HG03108 (cell line): ENCODE measurements at regions not wholly inside any gene's neighbourhood (a gene's known extent, or its start where the extent isn't known, plus 50 kb on each side); places are given as distances from the start of the nearest gene placed in this dataset.
"Not testable (repeated sequence)": the region's sequence is repeated elsewhere in the genome, so short reads cannot be mapped to it uniquely, and the experiment has no call there.

Experiments
- ATAC-seq: cut with Tn5 transposase; IDR thresholded peaks from one replicate; pipeline ENCODE4 v1.9.1; 2021; ENCODE audit warnings: moderate library complexity; ENCODE audit not compliant: unreplicated experiment

GRCh38 chr9:129459547-129460322, 161.2 kb downstream of the C9orf50 start:
- no peak for ATAC-seq

DNA sequence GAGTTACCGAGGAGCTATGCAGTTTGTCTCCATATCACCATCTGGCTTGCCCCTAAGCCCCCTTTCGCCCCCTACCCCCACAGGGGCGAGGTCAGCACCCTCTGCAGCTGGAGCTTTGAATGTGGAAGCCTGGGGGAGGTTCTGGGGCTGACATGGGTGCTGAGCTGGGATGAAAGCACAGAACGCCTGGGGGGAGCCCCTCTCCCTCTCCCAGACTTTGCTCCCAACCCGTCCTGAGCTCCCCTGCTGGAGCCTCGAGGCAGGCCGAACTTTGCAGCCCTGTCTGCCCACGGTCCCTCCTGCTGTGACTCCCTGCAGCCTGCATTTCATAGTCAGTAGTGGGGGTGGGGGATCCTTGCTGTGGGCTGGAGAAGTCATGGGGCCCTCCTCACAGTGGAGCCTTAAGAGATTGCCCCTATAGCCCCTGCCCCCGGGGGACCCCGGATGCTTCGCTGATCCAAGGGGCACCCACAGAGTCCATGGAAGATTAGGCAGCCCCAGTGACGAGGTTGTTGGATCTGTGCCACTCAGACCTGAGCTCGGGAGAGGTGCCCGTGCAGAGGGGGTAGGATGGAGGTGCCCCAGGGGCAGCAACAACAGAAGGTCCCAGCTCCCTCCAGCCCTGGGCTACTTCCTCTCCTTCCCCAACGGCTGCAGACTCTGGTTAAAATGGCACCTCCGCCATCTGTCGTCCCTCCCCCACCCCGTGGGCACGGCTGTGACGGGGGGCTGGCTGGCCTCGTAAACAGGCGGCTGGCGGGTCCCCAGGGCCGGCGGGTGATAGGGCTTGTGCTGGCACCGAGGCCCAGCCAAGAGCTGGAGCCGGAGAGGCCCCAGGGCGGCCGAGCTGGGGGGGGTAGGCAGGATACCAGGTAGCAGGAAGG, 162.0 kb downstream of the C9orf50 start:
- no peak for ATAC-seq

- ATAC-seq = peak; percentile 41
Observed at GRCh38 chr9:129458155-129458661, 162.7 kb downstream of the C9orf50 start.

DNA sequence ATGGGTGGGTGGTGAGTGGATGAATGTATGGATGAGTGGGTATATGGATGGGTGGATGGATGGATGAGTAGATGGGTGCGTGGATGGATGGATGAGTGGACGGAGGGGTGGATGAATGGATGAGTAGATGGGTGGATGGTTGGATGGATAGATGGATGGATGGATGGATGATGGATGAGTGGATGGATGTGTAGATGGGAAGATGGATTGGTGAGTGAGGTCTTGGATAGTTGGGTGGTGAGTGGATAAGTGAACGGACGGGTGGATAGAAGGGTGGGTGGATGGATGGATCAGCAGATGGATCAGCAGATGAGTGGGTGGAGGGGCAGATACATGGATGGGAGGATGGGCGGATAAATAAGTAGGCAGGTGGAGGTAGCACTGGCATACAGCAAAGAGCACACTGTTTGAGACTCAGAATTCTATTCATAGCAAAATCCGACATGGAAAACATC, 163.5 kb downstream of the C9orf50 start:
- ATAC-seq = no peak

GRCh38 chr9:129456549-129457324, 164.2 kb downstream of the C9orf50 start:
- no peak for ATAC-seq

DNA sequence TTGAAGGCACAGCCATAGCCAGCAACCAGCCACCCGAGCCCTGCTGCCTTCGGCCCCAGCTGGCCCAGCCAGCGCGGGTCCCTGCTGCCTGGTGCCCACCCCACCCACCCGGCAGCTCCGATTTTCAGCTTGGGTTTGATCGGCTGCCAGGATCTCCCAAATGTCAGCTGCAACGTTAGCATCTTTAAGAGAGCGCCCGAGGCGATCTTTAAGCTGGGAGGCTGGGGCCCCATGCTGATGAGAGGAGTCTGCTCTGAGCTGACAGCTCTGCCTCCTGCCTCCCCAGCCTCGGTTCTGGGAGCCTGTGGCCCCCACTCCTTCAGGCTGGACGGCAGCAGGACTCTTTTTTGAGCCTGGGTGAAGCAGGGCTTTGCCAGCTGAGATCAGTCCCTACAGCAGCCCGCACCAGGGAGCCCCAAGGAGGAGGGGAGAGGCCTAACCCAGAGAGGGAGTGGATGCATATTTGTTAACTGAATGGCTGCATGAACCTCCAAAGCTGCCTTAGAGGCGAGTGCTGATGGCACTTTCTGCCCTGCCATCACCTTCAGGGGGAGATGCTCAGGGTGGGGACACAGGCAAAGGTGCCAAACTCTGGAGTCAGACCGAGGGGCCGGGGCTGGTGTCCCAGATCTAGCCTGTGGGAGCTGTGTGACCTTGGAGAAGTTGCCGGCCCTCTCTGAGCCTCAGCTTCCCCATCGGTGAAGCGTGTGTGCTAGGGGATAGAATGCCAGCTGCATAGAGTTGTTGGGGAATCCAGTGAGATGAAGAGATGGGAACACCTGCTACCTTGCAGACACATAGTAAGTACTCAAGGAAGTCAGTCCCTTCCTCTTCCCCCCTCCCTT, 165.5 kb downstream of the C9orf50 start:
- no peak for ATAC-seq

GRCh38 chr9:129454467-129455067, 166.3 kb downstream of the C9orf50 start:
- no peak for ATAC-seq

DNA sequence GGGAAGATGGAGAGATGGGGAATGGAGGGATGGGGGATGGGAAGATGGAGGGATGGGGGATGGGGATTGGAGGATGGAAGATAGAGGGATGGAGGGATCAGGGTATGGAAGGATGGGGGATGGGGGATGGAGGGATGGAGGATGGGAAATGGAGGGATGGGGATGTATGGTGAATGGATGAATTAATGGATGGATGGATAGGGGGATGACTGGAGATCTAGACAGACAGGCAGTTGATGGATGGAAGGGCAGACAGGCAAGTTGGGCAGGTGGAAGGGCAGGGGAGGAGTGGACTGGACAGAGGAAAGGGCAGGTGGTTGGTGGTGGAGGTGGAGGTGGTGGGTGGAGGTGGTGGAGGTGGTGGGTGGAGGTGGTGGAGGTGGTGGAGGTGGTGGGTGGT, 167.2 kb downstream of the C9orf50 start:
- no peak for ATAC-seq

GRCh38 chr9:129451669-129452068, 169.2 kb downstream of the C9orf50 start:
- ATAC-seq = no peak

GRCh38 chr9:129451089-129451656, 169.7 kb downstream of the C9orf50 start:
- ATAC-seq = no peak

GRCh38 chr9:129449066-129449465, 171.8 kb downstream of the C9orf50 start:
- ATAC-seq = no peak

DNA sequence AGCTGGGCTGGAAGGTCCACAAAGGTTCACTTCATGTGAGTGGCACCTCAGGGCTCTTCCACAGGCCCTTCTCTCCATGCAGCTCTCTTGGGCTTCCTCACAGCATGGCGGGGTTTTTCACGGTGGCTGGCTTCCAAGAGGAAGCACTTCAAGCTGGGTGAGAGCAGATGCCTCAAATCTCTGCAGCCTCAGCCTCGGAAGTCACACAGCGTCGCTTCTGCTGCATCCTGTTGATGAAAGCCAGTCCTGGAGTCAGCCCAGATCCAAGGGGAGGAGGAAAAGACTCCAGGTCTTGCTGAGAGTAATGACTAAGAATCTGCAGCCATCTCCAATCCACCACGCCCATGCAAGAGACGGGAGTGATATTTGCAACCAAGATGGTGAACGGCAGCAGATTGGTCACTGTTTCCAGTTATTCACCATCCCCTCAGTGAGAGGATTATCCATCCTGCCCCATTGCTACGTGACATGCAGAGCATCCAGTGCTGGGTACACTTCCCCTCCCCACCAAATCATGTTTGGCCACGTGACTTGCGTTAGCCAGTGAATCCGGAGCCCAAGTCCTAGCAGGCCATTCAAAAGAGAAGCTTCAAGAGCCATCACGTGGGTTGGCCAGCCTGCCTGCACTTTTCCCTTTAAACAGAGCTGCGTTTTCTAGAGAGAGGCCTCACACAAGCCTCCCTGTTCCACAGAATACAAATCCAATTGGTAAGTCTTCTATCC, 173.9 kb downstream of the C9orf50 start:
- no peak for ATAC-seq

GRCh38 chr9:129445794-129446306, 175.1 kb downstream of the C9orf50 start:
- no peak for ATAC-seq

DNA sequence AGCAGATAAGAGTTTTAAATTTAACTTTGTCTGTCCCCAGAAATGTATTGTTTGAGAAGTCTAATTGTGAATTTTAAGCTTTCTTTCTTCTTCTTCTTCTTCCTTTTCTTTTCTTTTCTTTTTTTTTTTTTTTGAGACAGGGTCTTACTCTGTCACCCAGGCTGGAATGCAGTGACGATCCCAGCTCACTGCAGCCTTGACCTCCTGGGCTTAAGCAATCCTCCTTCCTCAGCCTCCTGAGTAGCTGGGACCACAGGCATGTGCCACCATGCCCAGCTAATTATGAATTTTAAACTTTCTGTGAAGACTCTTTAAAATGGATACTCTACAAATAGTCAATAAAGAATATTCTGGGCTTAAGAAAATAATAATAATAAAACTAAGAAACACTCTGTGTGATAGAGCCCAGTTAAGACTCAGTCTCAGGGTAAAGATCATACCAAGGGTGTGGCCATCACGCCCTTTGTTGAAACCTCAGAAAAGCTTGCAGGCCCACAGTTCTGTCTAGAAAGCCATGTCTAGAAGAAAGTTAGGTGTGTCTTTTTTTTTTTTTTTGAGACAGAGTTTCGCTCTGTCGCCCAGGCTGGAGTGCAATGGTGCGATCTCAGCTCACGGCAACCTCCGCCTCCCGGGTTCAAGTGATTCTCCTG, 177.3 kb downstream of the C9orf50 start:
- ATAC-seq = not testable (repeated sequence)

GRCh38 chr9:129442803-129443511, 177.9 kb downstream of the C9orf50 start:
- no peak for ATAC-seq

DNA sequence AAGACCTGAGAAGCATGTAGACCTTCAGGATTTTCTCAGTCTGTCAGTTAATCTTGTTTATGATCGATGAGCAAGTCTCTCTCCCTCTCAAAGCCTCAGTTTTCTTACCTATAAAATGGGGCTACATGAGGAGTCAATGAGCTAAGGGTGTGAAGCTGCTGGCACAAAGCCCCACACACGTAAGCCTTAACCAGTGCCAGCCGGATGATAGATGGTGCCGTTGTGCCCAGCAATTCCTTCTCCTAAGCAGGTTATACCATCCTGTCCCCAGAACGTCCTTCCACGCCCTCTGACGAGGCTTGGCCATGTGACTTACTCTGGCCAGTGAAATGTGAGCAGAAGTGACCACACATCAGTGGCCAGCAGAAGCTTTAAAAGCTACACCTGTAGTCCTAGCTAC, 179.0 kb downstream of the C9orf50 start:
- no peak for ATAC-seq

- no peak for ATAC-seq
Observed at GRCh38 chr9:129440435-129441186, 180.3 kb downstream of the C9orf50 start.
